GM19025 (cell line): ENCODE measurements at regions not wholly inside any gene's neighbourhood (a gene's known extent, or its start where the extent isn't known, plus 50 kb on each side); places are given as distances from the start of the nearest gene placed in this dataset.

Experiments
- ATAC-seq: cut with Tn5 transposase; IDR thresholded peaks from one replicate; pipeline ENCODE4 v1.9.1; 2021; ENCODE audit warnings: mild to moderate bottlenecking, low read depth, moderate library complexity; ENCODE audit not compliant: unreplicated experiment

- ATAC-seq: no peak
These were observed 140.8 kb upstream of the PTPN1 start for GRCh38 chr20:50369225-50370035.

GRCh38 chr20:50370036-50370566 lies 140.1 kb upstream of the PTPN1 start:
- no peak for ATAC-seq

GRCh38 chr20:50371878-50372769 lies 138.1 kb upstream of the PTPN1 start:
- no peak for ATAC-seq

- no peak for ATAC-seq
These were observed 137.5 kb upstream of the PTPN1 start for GRCh38 chr20:50372770-50373088.

- ATAC-seq: no peak
These were observed 136.4 kb upstream of the PTPN1 start for GRCh38 chr20:50373674-50374286.

- ATAC-seq: no peak
These were observed 135.6 kb upstream of the PTPN1 start for GRCh38 chr20:50374541-50375078.

- no peak for ATAC-seq
These were observed 133.8 kb upstream of the PTPN1 start for GRCh38 chr20:50376179-50376887.

- no peak for ATAC-seq
These were observed 133.2 kb upstream of the PTPN1 start for GRCh38 chr20:50376888-50377459.

- no peak for ATAC-seq
These were observed 131.8 kb upstream of the PTPN1 start for GRCh38 chr20:50378170-50379000.

- ATAC-seq: no peak
These were observed 130.9 kb upstream of the PTPN1 start for GRCh38 chr20:50379049-50379990.

- no peak for ATAC-seq
These were observed 130.0 kb upstream of the PTPN1 start for GRCh38 chr20:50379991-50380696.

- no peak for ATAC-seq
These were observed 129.5 kb upstream of the PTPN1 start for GRCh38 chr20:50380697-50381040.

GRCh38 chr20:50381075-50381732 lies 129.0 kb upstream of the PTPN1 start:
- ATAC-seq: no peak

GRCh38 chr20:50381771-50382593 lies 128.2 kb upstream of the PTPN1 start:
- ATAC-seq: no peak

GRCh38 chr20:50385733-50386640 lies 124.2 kb upstream of the PTPN1 start:
- no peak for ATAC-seq
